GM21825 (cell line): ENCODE measurements at regions not wholly inside any gene's neighbourhood (a gene's known extent, or its start where the extent isn't known, plus 50 kb on each side); places are given as distances from the start of the nearest gene placed in this dataset.

Experiments
- ATAC-seq: cut with Tn5 transposase; IDR thresholded peaks from one replicate; pipeline ENCODE4 v1.9.1; 2021; ENCODE audit warnings: mild to moderate bottlenecking, moderate library complexity; ENCODE audit not compliant: unreplicated experiment

DNA sequence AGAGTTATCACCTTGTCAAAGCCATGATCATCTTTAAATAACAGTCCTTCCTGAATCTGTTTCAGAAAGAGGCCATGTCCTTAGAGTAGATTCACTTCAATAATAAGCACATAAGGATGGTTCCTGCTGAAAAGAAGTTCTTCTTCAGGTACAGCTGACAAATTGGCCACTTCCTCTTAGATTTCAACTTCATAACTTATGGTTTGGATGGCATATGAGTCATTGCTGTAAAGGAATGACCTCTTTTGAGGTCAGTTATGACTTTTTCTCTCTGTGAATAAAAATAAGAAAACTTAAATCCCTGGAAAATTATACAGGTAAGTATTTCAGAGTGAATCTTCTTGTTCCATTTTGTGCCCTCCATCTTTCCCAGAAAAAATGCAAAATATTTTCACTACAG, 555.3 kb upstream of the ZNF462 start:
- no peak for ATAC-seq

DNA sequence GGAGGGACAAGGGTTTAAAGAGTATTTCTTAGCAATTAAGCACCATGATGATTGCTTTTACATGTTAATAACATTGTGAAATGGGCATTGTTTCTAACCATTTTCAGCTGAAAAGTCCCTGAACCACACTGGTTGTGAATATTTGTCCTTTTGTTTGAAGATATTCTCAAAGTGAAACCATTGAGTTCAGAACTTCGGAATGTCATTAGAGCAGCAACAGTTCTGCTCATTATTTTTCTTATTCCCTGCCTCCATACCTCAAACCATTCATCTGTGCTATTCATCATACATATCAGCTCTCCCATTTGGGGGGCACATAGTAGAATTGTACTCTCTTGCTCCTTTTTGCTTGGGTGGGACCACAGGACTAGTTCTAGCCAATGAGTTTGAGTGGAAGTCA, 553.0 kb upstream of the ZNF462 start:
- no peak for ATAC-seq

DNA sequence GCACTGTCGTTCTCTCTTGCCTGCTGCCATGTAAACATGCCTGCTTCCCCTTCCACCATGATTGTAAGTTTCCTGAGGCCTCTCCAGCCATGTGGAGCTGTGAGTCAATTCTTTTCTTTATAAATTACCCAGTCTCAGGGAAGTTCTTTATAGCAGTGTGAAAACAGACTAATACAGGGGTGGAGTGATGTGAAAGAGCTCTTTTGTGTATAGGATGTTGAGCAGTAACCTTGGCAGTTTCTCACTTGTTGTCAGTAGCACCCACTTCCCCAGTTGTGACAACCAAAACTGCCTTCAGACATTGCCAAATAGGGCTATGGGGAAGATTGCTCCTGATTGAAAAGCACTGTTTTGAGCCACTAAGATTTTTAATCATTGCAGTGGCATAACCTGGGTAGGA, 552.2 kb upstream of the ZNF462 start:
- no peak for ATAC-seq

DNA sequence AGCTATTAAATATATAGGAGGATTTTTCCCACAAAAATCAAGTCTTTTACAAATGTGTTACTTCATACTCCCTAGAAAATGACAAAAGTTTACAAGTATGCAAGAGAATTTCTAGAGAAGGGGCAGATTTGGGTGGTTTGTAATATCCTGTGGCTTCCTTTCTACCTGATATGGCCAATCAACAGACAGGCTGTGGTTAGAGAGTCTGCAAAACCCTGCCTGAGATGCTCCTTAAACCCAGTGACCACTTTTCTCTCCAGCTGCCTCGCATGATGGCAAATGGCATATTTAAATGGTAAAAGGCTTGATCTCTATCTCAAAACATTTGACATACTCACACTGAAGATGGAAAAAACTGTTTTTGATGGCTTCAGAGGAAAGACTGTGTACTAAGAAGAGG, 550.1 kb upstream of the ZNF462 start:
- ATAC-seq: no peak

- ATAC-seq: no peak
Observed at GRCh38 chr9:106314476-106314875, 548.5 kb upstream of the ZNF462 start.

DNA sequence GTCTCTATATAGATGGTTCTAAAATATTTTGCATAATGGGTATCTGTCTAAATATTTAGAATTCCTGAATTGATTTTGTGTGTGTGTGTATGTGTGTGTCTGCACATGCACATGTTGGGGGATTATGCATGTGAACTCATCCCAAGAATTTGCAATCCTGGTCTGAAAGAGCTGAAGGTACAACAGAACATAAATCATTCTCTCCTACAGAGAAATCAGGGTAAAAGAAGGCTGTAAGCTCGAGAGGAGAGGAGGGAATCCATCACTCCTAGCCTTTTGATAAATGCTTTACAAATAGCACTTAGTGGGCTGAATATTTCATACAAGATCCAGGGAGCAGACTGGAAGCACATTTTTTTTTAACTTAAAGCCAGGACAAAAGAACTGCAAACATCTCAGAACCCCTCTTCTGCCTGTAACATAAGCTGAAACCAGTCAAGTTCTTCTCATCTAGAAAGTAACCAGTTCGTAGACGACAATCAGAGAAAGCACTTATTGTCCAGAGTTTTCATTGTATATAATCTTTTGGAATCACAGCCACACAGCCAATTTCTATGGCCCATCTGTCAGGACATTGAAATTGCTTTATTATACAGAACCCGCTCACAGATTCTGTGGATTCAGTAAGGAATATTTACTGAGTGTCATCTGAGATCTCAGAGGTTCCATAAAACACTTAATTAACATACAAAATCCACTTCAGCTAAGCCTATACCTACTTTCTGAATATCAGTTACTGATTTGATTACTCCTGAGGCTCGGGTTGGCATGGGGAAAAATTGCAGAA, 541.4 kb upstream of the ZNF462 start:
- no peak for ATAC-seq

- no peak for ATAC-seq
Observed at GRCh38 chr9:106322706-106323245, 540.2 kb upstream of the ZNF462 start.

- no peak for ATAC-seq
Observed at GRCh38 chr9:106324053-106324585, 538.8 kb upstream of the ZNF462 start.

GRCh38 chr9:106324591-106325280, 538.2 kb upstream of the ZNF462 start:
- no peak for ATAC-seq

DNA sequence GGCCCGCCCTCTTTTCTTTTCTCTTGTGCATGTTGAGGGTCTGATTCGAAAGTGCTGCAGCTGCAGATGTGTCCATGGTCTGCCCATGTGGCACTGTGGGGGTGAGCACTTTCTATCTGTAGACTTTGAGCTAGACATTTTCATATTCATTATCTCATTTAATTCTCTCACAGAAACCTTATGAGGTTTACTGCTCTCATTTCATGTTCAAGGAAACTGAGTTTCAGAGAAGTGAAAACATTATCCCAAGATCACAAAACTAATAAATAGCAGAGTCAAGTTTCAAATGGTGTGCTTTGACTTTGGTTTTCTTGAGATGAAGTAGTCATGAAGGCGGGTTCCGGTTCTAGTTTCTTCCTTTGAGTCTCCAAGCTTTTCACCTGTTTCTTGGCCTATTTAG, 536.5 kb upstream of the ZNF462 start:
- no peak for ATAC-seq

DNA sequence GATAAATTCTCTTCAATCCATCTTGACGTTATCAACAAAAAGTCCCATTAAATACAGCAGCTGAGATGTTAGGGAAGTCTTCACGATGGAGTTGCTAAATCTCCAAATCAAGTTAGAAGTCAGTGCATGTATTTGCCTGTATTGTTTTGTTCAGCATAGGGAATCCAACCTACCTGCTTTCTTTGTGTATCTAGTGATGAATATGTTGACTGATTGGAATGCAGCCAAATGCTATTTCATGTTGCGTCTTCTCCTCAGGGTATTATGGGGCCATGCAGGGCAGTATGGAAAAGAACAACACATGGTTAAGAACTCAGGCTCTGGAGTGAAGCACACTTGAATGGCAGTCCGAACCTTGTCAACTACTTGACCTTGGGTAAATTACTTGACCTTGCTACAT, 529.5 kb upstream of the ZNF462 start:
- ATAC-seq: no peak

DNA sequence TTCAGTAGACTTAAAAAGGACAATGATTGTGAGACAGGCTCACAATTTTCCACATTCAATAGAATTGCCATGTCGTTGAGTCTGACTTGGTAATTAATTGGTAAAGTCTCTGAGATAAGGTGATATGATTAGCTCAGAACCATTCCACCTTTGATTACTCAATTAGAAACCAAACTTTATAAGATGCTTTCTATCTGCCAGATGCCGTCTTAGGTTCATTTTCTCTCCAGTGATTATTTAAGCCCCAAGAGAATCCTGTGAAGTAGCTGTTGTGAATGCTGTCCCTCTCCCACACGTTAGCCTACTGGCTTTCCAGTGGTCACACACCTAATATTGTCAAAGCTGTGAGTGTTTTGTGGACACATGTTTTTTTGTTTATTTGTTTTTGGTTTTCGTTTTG, 528.9 kb upstream of the ZNF462 start:
- no peak for ATAC-seq

GRCh38 chr9:106339882-106340281, 523.1 kb upstream of the ZNF462 start:
- ATAC-seq: no peak

- no peak for ATAC-seq
Observed at GRCh38 chr9:106350777-106351176, 512.2 kb upstream of the ZNF462 start.

GRCh38 chr9:106356924-106357323, 506.0 kb upstream of the ZNF462 start:
- ATAC-seq: no peak

DNA sequence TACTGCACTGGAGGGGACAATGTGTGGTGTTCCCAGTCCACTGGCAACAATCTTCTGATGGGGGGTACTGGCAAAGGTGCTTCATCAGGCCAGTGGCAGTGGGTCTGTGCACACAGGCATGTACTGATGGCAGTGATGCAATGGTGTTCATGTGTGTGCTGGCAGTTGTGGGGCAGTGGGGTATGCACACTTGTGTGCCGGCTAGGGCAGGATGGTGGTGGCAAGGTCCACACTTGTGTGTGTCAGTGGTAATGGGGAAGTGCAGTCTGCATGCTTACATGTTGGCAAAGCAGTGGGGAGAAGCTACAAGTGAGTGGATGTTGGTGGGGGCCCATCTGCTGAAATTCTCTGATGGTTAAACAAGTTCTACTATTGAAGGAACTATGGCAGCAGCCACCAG, 504.6 kb upstream of the ZNF462 start:
- ATAC-seq: no peak

DNA sequence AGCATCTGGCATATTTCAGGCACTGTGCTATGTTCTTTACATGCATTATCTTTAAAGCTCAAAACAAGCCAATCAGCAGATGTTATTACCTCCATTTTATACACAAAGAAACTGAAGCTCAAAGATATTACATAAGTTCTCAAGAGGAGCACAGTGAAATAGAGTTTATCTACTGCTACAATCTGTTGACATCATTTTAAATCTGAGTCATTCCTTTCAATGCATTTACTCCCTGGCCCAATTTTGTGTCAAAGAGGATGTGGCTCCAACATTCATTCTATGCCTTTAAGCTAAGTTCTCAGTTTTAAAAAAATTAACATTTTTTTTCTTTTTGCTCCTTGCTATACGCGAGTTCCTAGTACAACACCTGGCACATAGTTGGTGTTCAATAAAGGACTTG, 486.3 kb upstream of the ZNF462 start:
- no peak for ATAC-seq

- no peak for ATAC-seq
Observed at GRCh38 chr9:106383072-106383471, 479.9 kb upstream of the ZNF462 start.

GRCh38 chr9:106387965-106388364, 475.0 kb upstream of the ZNF462 start:
- ATAC-seq: no peak

GRCh38 chr9:106393226-106393625, 469.7 kb upstream of the ZNF462 start:
- no peak for ATAC-seq

- no peak for ATAC-seq
Observed at GRCh38 chr9:106400170-106400569, 462.8 kb upstream of the ZNF462 start.

- no peak for ATAC-seq
Observed at GRCh38 chr9:106400950-106401349, 462.0 kb upstream of the ZNF462 start.
